ENCODE measurements at regions not wholly inside any gene's neighbourhood (a gene's known extent, or its start where the extent isn't known, plus 50 kb on each side); places are given as distances from the start of the nearest gene placed in this dataset.

- TF ChIP-seq CTCF (IDR thresholded peaks at IDR 0.05): no peak
- TF ChIP-seq POLR2A (IDR thresholded peaks at IDR 0.05): no peak
- no peak for TF ChIP-seq POLR2AphosphoS5 (IDR thresholded peaks at IDR 0.05)
- TF ChIP-seq EP300 (IDR thresholded peaks at IDR 0.05): no peak
Measured at GRCh38 chrX:121871122-121871521, 823.7 kb downstream of the GLUD2 start.
